Cardiac fibroblast (primary cell): ENCODE measurements at regions not wholly inside any gene's neighbourhood (a gene's known extent, or its start where the extent isn't known, plus 50 kb on each side); places are given as distances from the start of the nearest gene placed in this dataset.

Source experiments
- DNase-seq, 2 donors: peaks; one replicate each; pipeline versions ENCODE4 v3.0.0 to v3.0.0-alpha.2; 2010; ENCODE audit warnings: low read depth in 2 of 2
- H3K4me3 ChIP-seq, 2 donors: replicated peaks in 1 of 2; 1 replicate in 1 of 2; 2 replicates in 1 of 2; pipeline ENCODE4 v1.5.1; 2011; ENCODE audit warnings: low read depth in 2 of 2, low read length in 2 of 2, mild to moderate bottlenecking in 2 of 2, moderate library complexity in 1 of 2
- TF ChIP-seq, protein P1 (sequence below): IDR thresholded peaks from one replicate; pipeline ENCODE4 v1.5.1; 2011; ENCODE audit warnings: low read depth, mild to moderate bottlenecking, low read length, inconsistent platforms

GRCh38 chr10:33489501-33490176 lies 155.2 kb upstream of the NRP1 start:
- TF ChIP-seq, protein P1, sequence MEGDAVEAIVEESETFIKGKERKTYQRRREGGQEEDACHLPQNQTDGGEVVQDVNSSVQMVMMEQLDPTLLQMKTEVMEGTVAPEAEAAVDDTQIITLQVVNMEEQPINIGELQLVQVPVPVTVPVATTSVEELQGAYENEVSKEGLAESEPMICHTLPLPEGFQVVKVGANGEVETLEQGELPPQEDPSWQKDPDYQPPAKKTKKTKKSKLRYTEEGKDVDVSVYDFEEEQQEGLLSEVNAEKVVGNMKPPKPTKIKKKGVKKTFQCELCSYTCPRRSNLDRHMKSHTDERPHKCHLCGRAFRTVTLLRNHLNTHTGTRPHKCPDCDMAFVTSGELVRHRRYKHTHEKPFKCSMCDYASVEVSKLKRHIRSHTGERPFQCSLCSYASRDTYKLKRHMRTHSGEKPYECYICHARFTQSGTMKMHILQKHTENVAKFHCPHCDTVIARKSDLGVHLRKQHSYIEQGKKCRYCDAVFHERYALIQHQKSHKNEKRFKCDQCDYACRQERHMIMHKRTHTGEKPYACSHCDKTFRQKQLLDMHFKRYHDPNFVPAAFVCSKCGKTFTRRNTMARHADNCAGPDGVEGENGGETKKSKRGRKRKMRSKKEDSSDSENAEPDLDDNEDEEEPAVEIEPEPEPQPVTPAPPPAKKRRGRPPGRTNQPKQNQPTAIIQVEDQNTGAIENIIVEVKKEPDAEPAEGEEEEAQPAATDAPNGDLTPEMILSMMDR: no peak
- H3K4me3 ChIP-seq: no peak overlapping the region
- DNase-seq: no peak

GRCh38 chr10:33487014-33487776 lies 152.7 kb upstream of the NRP1 start:
- peak; percentile 33 to 35 for DNase-seq
- TF ChIP-seq, protein P1: peak; percentile 21
- no peak overlapping the region for H3K4me3 ChIP-seq

GRCh38 chr10:33485276-33485675 lies 150.8 kb upstream of the NRP1 start:
- TF ChIP-seq, protein P1: no peak
- no peak overlapping the region for H3K4me3 ChIP-seq

GRCh38 chr10:33484787-33485186 lies 150.3 kb upstream of the NRP1 start:
- DNase-seq: peak; percentile 77 to 86
- TF ChIP-seq, protein P1: no peak
- H3K4me3 ChIP-seq: no peak overlapping the region

More at GRCh38 chr10:33485276-33485675, 150.8 kb upstream of the NRP1 start:
- no peak for DNase-seq

GRCh38 chr10:33483816-33484190 lies 149.3 kb upstream of the NRP1 start:
- no peak overlapping the region for H3K4me3 ChIP-seq
- TF ChIP-seq, protein P1: no peak
- DNase-seq: no peak

- TF ChIP-seq, protein P1: no peak
- H3K4me3 ChIP-seq: no peak overlapping the region
- no peak for DNase-seq
Measured at GRCh38 chr10:33483124-33483815, 148.8 kb upstream of the NRP1 start.
